Aorta (tissue), 5 donors: ENCODE measurements at regions not wholly inside any gene's neighbourhood (a gene's known extent, or its start where the extent isn't known, plus 50 kb on each side); places are given as distances from the start of the nearest gene placed in this dataset.

Experiments
- ATAC-seq: fragments of 200-7000 bp; cut with Tn5 transposase; one replicate; pipeline ENCODE4 v1.9.1; 2022; ENCODE audit warnings: moderate library complexity; ENCODE audit not compliant: low FRiP score
- DNase-seq, 2 donors: peaks; one replicate each; pipeline ENCODE4 v3.0.0-alpha.2; 2020
- H3K27ac ChIP-seq, 2 donors: one replicate each; pipeline ENCODE4 v1.5.1; 2013; ENCODE audit warnings: low read length in 2 of 2, mild to moderate bottlenecking in 2 of 2, moderate library complexity in 2 of 2, control low read depth in 1 of 2, inconsistent platforms in 1 of 2, low read depth in 1 of 2
- H3K27me3 ChIP-seq, 2 donors: one replicate each; pipeline ENCODE4 v1.6.1; 2013; ENCODE audit warnings: control low read depth in 1 of 2, low read length in 1 of 2, mild to moderate bottlenecking in 1 of 2, moderate library complexity in 1 of 2; ENCODE audit not compliant: insufficient read depth in 2 of 2, control insufficient read depth in 1 of 2
- H3K36me3 ChIP-seq, 2 donors: one replicate each; pipeline ENCODE4 v1.6.1; 2013; ENCODE audit warnings: control low read depth in 1 of 2, low read length in 1 of 2, mild to moderate bottlenecking in 1 of 2; ENCODE audit not compliant: insufficient read depth in 2 of 2, control insufficient read depth in 1 of 2
- H3K4me1 ChIP-seq, 2 donors: one replicate each; pipeline ENCODE4 v1.6.1; 2013; ENCODE audit warnings: low read length in 2 of 2, control low read depth in 1 of 2, mild to moderate bottlenecking in 1 of 2, moderate library complexity in 1 of 2; ENCODE audit not compliant: insufficient read depth in 2 of 2, control insufficient read depth in 1 of 2
- H3K4me3 ChIP-seq, 2 donors: one replicate each; pipeline ENCODE4 v1.5.1; 2013; ENCODE audit warnings: low read length in 2 of 2, control low read depth in 1 of 2, mild to moderate bottlenecking in 1 of 2
- H3K9me3 ChIP-seq: one replicate; pipeline ENCODE4 v1.6.1; 2013; ENCODE audit warnings: mild to moderate bottlenecking, low read length; ENCODE audit not compliant: control insufficient read depth
- WGBS, 2 donors: extraction: QIAGEN DNeasy Blood & Tissue Kit; methylation state at CpG; one replicate each; pipeline ENCODE4 v1.1.7; 2013; 5-methylcytosine and 5-hydroxymethylcytosine counted together
- intact Hi-C, 2 donors: fragments of 100-400 bp; cut with DNase I; formaldehyde crosslinking; loops; one replicate each; pipeline versions ENCODE4 v1.14.2 to v1.15.0; 2022
- donor health status: healthy with polysubstance abuse.
- donor health status: Bipolar disorder and iron deficiency.
- donor health status: DM: no; HTN: no; CAD: no.
- donor health status: DM: no; HTN: no; CAD: no.
- donor health status: DM: yes; HTN: yes; CAD: no.

- Histone ChIP-seq H3K4me1 (no peaks in the 10 kb centered on the region), H3K27ac (no peak overlapping the region), H3K27me3 (no peaks in the 10 kb centered on the region), H3K4me3 (no peak overlapping the region), H3K36me3 (no peaks in the 10 kb centered on the region), H3K9me3 (peaks cover 4% of the 10 kb centered on the region)
- ATAC-seq (no peak), DNase-seq (no peak)
- 92 to 100% methylated on average over 1 of the region's 1 CpG for WGBS, 2 donors
- intact Hi-C loops = no loop called here
Observed at GRCh38 chr6:144395826-144396225, 110.7 kb downstream of the UTRN start.

- no peaks in the 10 kb centered on the region for H3K27me3 ChIP-seq
- ATAC-seq (no peak), DNase-seq (no peak)
- no peaks in the 10 kb centered on the region for H3K36me3 ChIP-seq
- H3K27ac ChIP-seq = no peak overlapping the region
- no peaks in the 10 kb centered on the region for H3K4me1 ChIP-seq
- H3K4me3 ChIP-seq = no peak overlapping the region
- intact Hi-C loops = no loop called here
- WGBS, 2 donors = 95 to 96% methylated on average over 4 of the region's 4 CpGs
- H3K9me3 ChIP-seq = peaks cover 4% of the 10 kb centered on the region
Observed at GRCh38 chr6:144397141-144397540, 112.0 kb downstream of the UTRN start.

GRCh38 chr6:144400321-144400720 lies 115.2 kb downstream of the UTRN start:
- intact Hi-C loops = no loop called here
- H3K27ac ChIP-seq = no peak overlapping the region
- WGBS, 2 donors = 97 to 98% methylated on average over 5 of the region's 5 CpGs
- no peak for ATAC-seq
- peaks cover 0 to 2% of the 10 kb centered on the region in 2 donors for H3K4me1 ChIP-seq
- no peak overlapping the region for H3K4me3 ChIP-seq
- peaks cover 4% of the 10 kb centered on the region for H3K9me3 ChIP-seq
- H3K36me3 ChIP-seq = no peaks in the 10 kb centered on the region
- no peak for DNase-seq
- no peaks in the 10 kb centered on the region for H3K27me3 ChIP-seq

GRCh38 chr6:144401736-144402733 lies 116.9 kb downstream of the UTRN start:
- Histone ChIP-seq H3K27me3 (no peaks in the 10 kb centered on the region), H3K9me3 (peaks cover 4% of the 10 kb centered on the region), H3K36me3 (no peaks in the 10 kb centered on the region), H3K4me1 (peaks cover 0 to 2% of the 10 kb centered on the region in 2 donors), H3K27ac (no peak overlapping the region), H3K4me3 (no peak overlapping the region)
- intact Hi-C loops = no loop called here
- DNase-seq = no peak
- WGBS, 2 donors = 97% methylated on average over 13 of the region's 13 CpGs
- no peak for ATAC-seq

- H3K4me1 ChIP-seq = peaks cover 0 to 2% of the 10 kb centered on the region in 2 donors
- intact Hi-C loops = no loop called here
- no peak for ATAC-seq
- peaks cover 2% of the 10 kb centered on the region for H3K9me3 ChIP-seq
- no peak overlapping the region for H3K4me3 ChIP-seq
- no peak for DNase-seq
- H3K27me3 ChIP-seq = no peaks in the 10 kb centered on the region
- H3K27ac ChIP-seq = no peak overlapping the region
- no peaks in the 10 kb centered on the region for H3K36me3 ChIP-seq
- WGBS, 2 donors = 90 to 91% methylated on average over 8 of the region's 8 CpGs
Observed at GRCh38 chr6:144402750-144403149, 117.6 kb downstream of the UTRN start.

GRCh38 chr6:144405163-144405562 lies 120.0 kb downstream of the UTRN start:
- DNase-seq (no peak), ATAC-seq (no peak)
- Histone ChIP-seq H3K4me1 (peaks cover 0 to 2% of the 10 kb centered on the region in 2 donors), H3K9me3 (no peaks in the 10 kb centered on the region), H3K36me3 (no peaks in the 10 kb centered on the region), H3K4me3 (no peak overlapping the region), H3K27ac (no peak overlapping the region), H3K27me3 (no peaks in the 10 kb centered on the region)
- intact Hi-C loops = no loop called here
- WGBS, 2 donors = 88 to 89% methylated on average over 5 of the region's 5 CpGs

GRCh38 chr6:144406796-144407195 lies 121.7 kb downstream of the UTRN start:
- H3K9me3 ChIP-seq = no peaks in the 10 kb centered on the region
- no peak overlapping the region for H3K27ac ChIP-seq
- no peak overlapping the region for H3K4me3 ChIP-seq
- intact Hi-C loops = no loop called here
- no peak for DNase-seq
- WGBS, 2 donors = 93 to 99% methylated on average over 3 of the region's 3 CpGs
- no peak for ATAC-seq
- no peaks in the 10 kb centered on the region for H3K36me3 ChIP-seq
- H3K27me3 ChIP-seq = no peaks in the 10 kb centered on the region
- peaks cover 0 to 2% of the 10 kb centered on the region in 2 donors for H3K4me1 ChIP-seq

GRCh38 chr6:144408161-144408560 lies 123.0 kb downstream of the UTRN start:
- Histone ChIP-seq H3K4me1 (no peaks in the 10 kb centered on the region), H3K27me3 (no peaks in the 10 kb centered on the region), H3K4me3 (no peak overlapping the region), H3K36me3 (no peaks in the 10 kb centered on the region), H3K27ac (no peak overlapping the region), H3K9me3 (no peaks in the 10 kb centered on the region)
- intact Hi-C loops = no loop called here
- WGBS, 2 donors = 31 to 33% methylated on average over 6 of the region's 6 CpGs
- ATAC-seq (no peak), DNase-seq (no peak)

- Histone ChIP-seq H3K27ac (no peak overlapping the region), H3K36me3 (no peaks in the 10 kb centered on the region), H3K27me3 (no peaks in the 10 kb centered on the region), H3K4me1 (peaks cover 0 to under 1% of the 10 kb centered on the region in 2 donors), H3K9me3 (no peaks in the 10 kb centered on the region), H3K4me3 (no peak overlapping the region)
- intact Hi-C loops = no loop called here
- ATAC-seq (no peak), DNase-seq (no peak)
Observed at GRCh38 chr6:144410059-144410458, 124.9 kb downstream of the UTRN start.
